ENCODE measurements at regions not wholly inside any gene's neighbourhood (a gene's known extent, or its start where the extent isn't known, plus 50 kb on each side); places are given as distances from the start of the nearest gene placed in this dataset.

DNA sequence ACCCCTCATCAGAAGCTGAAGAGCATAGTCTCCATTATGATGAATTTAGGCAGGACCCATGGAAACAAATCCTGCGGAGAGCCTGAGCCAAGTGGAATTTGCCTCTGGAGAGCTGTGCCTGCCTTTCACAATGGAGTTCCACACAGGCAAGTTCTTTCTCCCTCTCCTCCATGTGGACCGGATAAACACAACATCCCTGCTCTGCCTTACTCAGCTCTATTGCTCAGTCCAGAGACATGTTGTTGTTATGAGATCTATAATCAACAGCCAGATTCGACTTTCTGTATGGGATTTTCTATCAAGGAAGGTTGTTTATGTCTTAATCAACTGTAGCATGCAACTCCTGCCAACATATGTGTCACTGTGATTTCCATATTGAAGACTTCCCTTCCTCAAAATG lies 59.5 kb upstream of the ELMO1 start:
- Histone ChIP-seq H3K4me1 (ENCODE audit: control insufficient read depth in 2 of 2, insufficient read depth in 2 of 2, low read length in 2 of 2) (no peaks in the 10 kb centered on the region), H4K20me1 (ENCODE audit: control insufficient read depth, insufficient read depth, low read length, poor library complexity, severe bottlenecking) (no peaks in the 10 kb centered on the region), H3K36me3 (replicated peaks in 1 of 2; ENCODE audit: control extremely low read depth in 1 of 2, control insufficient read depth in 1 of 2, extremely low read depth in 1 of 2, insufficient read depth in 2 of 2, low read length in 1 of 2) (no peaks in the 10 kb centered on the region), H3K9me3 (ENCODE audit: control extremely low read depth in 1 of 3, control insufficient read depth in 2 of 3, insufficient read depth in 1 of 3, low read length in 2 of 3) (no peaks in the 10 kb centered on the region), H2AFZ (ENCODE audit: insufficient read depth, low read depth, low read length, poor library complexity, severe bottlenecking) (no peak overlapping the region), H3K4me2 (replicated peaks; ENCODE audit: low read depth, low read length, poor library complexity, severe bottlenecking) (no peak overlapping the region), H3K79me2 (ENCODE audit: control insufficient read depth, insufficient read depth, low read length) (no peaks in the 10 kb centered on the region), H3K9ac (ENCODE audit: low read length) (no peak overlapping the region), H3K27ac (ENCODE audit: low read length in 2 of 2) (no peak overlapping the region), H3K4me3 (ENCODE audit: control extremely low read depth in 1 of 5, extremely low read depth in 1 of 5, insufficient read depth in 1 of 5, low read depth in 2 of 5, low read length in 4 of 5) (no peak overlapping the region), H3K27me3 (replicated peaks in 1 of 4; ENCODE audit: control extremely low read depth in 1 of 4, control insufficient read depth in 3 of 4, insufficient read depth in 4 of 4, low read length in 3 of 4) (peaks cover 0 to 11% (median 2%) of the 10 kb centered on the region in 4 experiments)
- 100% methylated on average over 1 of the region's 3 CpGs for WGBS (ENCODE audit: insufficient coverage)
- ATAC-seq (ENCODE audit: low read depth), result no peak
- H3K27me3 Mint-ChIP-seq, result peaks cover 33% of the 10 kb centered on the region
- H3K9me3 Mint-ChIP-seq (ENCODE audit: insufficient read depth), result no peaks in the 10 kb centered on the region
- no peak overlapping the region for H3K27ac Mint-ChIP-seq
- ChIA-PET CTCF (interaction anchor here (0.8 to 7.2 kb wide), 11 partner anchors 12 to 308 kb away, joined by 3 to 70 read pairs (median 4); no protein-coding TSS in a partner anchor), POLR2A (no interaction called here)
- DNase-seq, result no peak
- intact Hi-C loops (cut with micrococcal nuclease), result no loop called here
- TF ChIP-seq, protein P1, sequence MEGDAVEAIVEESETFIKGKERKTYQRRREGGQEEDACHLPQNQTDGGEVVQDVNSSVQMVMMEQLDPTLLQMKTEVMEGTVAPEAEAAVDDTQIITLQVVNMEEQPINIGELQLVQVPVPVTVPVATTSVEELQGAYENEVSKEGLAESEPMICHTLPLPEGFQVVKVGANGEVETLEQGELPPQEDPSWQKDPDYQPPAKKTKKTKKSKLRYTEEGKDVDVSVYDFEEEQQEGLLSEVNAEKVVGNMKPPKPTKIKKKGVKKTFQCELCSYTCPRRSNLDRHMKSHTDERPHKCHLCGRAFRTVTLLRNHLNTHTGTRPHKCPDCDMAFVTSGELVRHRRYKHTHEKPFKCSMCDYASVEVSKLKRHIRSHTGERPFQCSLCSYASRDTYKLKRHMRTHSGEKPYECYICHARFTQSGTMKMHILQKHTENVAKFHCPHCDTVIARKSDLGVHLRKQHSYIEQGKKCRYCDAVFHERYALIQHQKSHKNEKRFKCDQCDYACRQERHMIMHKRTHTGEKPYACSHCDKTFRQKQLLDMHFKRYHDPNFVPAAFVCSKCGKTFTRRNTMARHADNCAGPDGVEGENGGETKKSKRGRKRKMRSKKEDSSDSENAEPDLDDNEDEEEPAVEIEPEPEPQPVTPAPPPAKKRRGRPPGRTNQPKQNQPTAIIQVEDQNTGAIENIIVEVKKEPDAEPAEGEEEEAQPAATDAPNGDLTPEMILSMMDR (IDR thresholded peaks at IDR 0.05), result no peak
- TF ChIP-seq EZH2 (IDR thresholded peaks at IDR 0.05; ENCODE audit: borderline replicate concordance, insufficient read depth, low read depth, low read length, poor library complexity, severe bottlenecking), result no peak
- H3K4me3 Mint-ChIP-seq, result no peak overlapping the region
- no peaks in the 10 kb centered on the region for H3K4me1 Mint-ChIP-seq

DNA sequence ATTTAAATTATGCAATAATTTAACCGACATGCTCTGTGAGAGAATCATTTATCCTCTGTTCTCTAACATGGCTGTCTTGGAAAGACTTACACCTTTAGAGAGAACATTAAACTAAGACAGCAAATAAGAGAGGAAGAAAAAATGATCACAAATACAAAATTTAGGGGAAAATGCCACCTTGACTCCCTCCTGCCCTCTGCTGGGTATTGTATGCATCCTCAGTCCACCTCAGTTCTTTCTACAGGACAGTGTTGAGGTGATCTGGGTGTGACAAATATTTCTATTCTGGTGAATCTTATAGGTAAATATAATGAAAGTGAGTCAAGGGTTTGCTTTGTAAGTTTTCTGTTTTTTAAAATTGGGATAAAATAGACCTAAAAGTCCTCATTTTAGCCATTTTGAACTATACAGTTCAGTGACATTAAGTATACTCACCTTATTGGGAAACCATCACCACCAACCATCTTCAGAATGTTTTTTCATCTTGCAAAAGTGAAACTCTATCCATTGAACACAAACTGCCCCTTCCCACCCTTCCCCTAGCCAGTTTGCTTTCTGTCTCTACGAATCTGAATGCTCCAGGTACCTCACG lies 61.5 kb upstream of the ELMO1 start:
- TF ChIP-seq, protein P1 (IDR thresholded peaks at IDR 0.05), result peak; percentile 88
- TF ChIP-seq EZH2 (IDR thresholded peaks at IDR 0.05; ENCODE audit: borderline replicate concordance, insufficient read depth, low read depth, low read length, poor library complexity, severe bottlenecking), result no peak
- H3K4me3 Mint-ChIP-seq, result no peak overlapping the region
- Histone ChIP-seq H3K36me3 (replicated peaks in 1 of 2; ENCODE audit: control extremely low read depth in 1 of 2, control insufficient read depth in 1 of 2, extremely low read depth in 1 of 2, insufficient read depth in 2 of 2, low read length in 1 of 2) (no peaks in the 10 kb centered on the region), H2AFZ (ENCODE audit: insufficient read depth, low read depth, low read length, poor library complexity, severe bottlenecking) (no peak overlapping the region), H3K9me3 (ENCODE audit: control extremely low read depth in 1 of 3, control insufficient read depth in 2 of 3, insufficient read depth in 1 of 3, low read length in 2 of 3) (no peaks in the 10 kb centered on the region), H3K4me2 (replicated peaks; ENCODE audit: low read depth, low read length, poor library complexity, severe bottlenecking) (no peak overlapping the region), H3K4me1 (ENCODE audit: control insufficient read depth in 2 of 2, insufficient read depth in 2 of 2, low read length in 2 of 2) (no peaks in the 10 kb centered on the region), H3K27me3 (replicated peaks in 1 of 4; ENCODE audit: control extremely low read depth in 1 of 4, control insufficient read depth in 3 of 4, insufficient read depth in 4 of 4, low read length in 3 of 4) (peaks cover 0 to 11% (median 2%) of the 10 kb centered on the region in 4 experiments), H3K27ac (ENCODE audit: low read length in 2 of 2) (no peak overlapping the region), H3K79me2 (ENCODE audit: control insufficient read depth, insufficient read depth, low read length) (no peaks in the 10 kb centered on the region), H3K4me3 (ENCODE audit: control extremely low read depth in 1 of 5, extremely low read depth in 1 of 5, insufficient read depth in 1 of 5, low read depth in 2 of 5, low read length in 4 of 5) (no peak overlapping the region), H3K9ac (ENCODE audit: low read length) (no peak overlapping the region), H4K20me1 (ENCODE audit: control insufficient read depth, insufficient read depth, low read length, poor library complexity, severe bottlenecking) (no peaks in the 10 kb centered on the region)
- POLR2A ChIA-PET, result no interaction called here
- no peaks in the 10 kb centered on the region for H3K9me3 Mint-ChIP-seq (ENCODE audit: insufficient read depth)
- peaks cover 33% of the 10 kb centered on the region for H3K27me3 Mint-ChIP-seq
- WGBS (ENCODE audit: insufficient coverage), result no CpG with 5 or more reads among the region's 3 CpGs
- no peak overlapping the region for H3K27ac Mint-ChIP-seq
- intact Hi-C loops (cut with micrococcal nuclease), result loop anchor here (1.0 to 10.0 kb wide), 4 partner anchors 275 to 1025 kb away; no protein-coding TSS in a partner anchor
- H3K4me1 Mint-ChIP-seq, result no peaks in the 10 kb centered on the region
- CTCF ChIA-PET, result interaction anchor here (0.7 to 7.2 kb wide), 10 partner anchors 10 to 320 kb away, joined by 3 to 70 read pairs (median 4); partner anchors contain the start of gene ELMO1
- ATAC-seq (ENCODE audit: low read depth) (no peak), DNase-seq (peak; percentile 46)
